ENCODE measurements at regions not wholly inside any gene's neighbourhood (a gene's known extent, or its start where the extent isn't known, plus 50 kb on each side); places are given as distances from the start of the nearest gene placed in this dataset.

DNA sequence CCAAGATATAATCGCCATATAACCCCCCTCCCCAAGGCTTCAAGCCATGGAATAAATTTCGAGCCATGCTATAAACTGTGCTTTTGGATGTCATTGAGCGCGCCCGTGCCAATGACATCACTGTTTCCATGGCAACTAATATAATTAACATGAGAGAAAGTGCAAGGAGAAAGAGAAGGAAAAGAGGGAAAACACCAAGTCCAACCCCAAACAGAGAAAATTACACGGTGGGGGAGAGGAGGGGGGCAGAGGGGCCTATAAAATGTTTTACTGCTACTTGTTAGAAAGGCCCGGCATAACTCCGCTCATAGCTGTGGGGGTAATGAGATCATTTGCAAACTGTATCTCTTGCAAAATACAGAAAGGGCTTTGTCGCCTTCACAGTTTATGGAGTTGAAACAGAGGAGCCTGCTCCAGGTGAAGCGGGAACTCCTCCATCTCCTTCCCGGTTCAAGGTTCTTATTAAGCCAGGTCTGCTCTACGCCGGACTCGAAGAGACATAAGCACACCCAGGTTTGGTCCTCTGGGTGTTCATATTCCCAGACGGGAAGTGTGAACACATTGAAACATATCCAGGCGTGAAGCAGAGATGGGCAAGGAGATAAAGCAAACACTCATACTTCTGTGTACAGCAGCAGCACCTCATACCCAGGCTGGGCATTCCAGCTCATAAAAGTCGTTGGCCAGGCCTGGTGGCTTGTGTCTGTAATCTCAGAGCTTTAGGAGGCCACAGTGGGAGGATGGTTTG lies 99.1 kb upstream of the MAP1LC3B2 start:
- TF ChIP-seq EZH2 (IDR thresholded peaks at IDR 0.05; ENCODE audit: low read length) (no peak), CTCF (optimal IDR thresholded peaks at IDR 0.05 in 1 of 3, IDR thresholded peaks at IDR 0.05 in 1 of 3, conservative IDR thresholded peaks at IDR 0.05 in 1 of 3; ENCODE audit: extremely low read depth in 1 of 3, insufficient read depth in 2 of 3, low read length in 3 of 3) (no peak)
- DNase-seq (ENCODE audit: low read depth, low spot score) (no peak), FAIRE-seq (peak; percentile 81)
- H3K4me1 ChIP-seq (ENCODE audit: control insufficient read depth, extremely low read depth, insufficient read depth, low read length) = peaks cover 19% of the 10 kb centered on the region
- no peak overlapping the region for H3K4me2 ChIP-seq (ENCODE audit: control insufficient read depth, extremely low read depth, insufficient read depth, low read depth, low read length)
- no peak overlapping the region for H3K9ac ChIP-seq (ENCODE audit: control insufficient read depth, extremely low read depth, insufficient read depth, low read length)
- H3K79me2 ChIP-seq (ENCODE audit: control insufficient read depth, insufficient read depth, low read length) = no peaks in the 10 kb centered on the region
- no peaks in the 10 kb centered on the region for H3K9me1 ChIP-seq (ENCODE audit: control insufficient read depth, extremely low read depth, insufficient read depth, low read length)
- no peaks in the 10 kb centered on the region for H3K9me3 ChIP-seq (ENCODE audit: control insufficient read depth, low read depth, low read length)
- H3K36me3 ChIP-seq (ENCODE audit: control insufficient read depth in 2 of 2, extremely low read depth in 1 of 2, insufficient read depth in 2 of 2, low read length in 2 of 2) = no peaks in the 10 kb centered on the region
- no peaks in the 10 kb centered on the region for H3K27me3 ChIP-seq (ENCODE audit: control insufficient read depth, extremely low read depth, insufficient read depth, low read length)
- dilution Hi-C loops (cut with MboI; ENCODE audit: extremely low pct_ligation_motif_present, low sequenced_read_pairs) = no loop called here
- H4K20me1 ChIP-seq (ENCODE audit: control insufficient read depth, extremely low read depth, insufficient read depth, low read length) = no peaks in the 10 kb centered on the region
- no peak overlapping the region for H3K4me3 ChIP-seq (ENCODE audit: control insufficient read depth in 2 of 3, extremely low read depth in 1 of 3, insufficient read depth in 2 of 3, low read depth in 1 of 3, low read length in 3 of 3)
- H2AFZ ChIP-seq (ENCODE audit: control insufficient read depth, low read length) = peak overlapping the region; percentile 9
- no peak overlapping the region for H3K27ac ChIP-seq (ENCODE audit: control insufficient read depth, insufficient read depth, low read length)

GRCh38 chr12:116461060-116461459 lies 98.1 kb upstream of the MAP1LC3B2 start:
- no peak overlapping the region for H3K4me2 ChIP-seq (ENCODE audit: control insufficient read depth, extremely low read depth, insufficient read depth, low read depth, low read length)
- peaks cover 12% of the 10 kb centered on the region for H3K4me1 ChIP-seq (ENCODE audit: control insufficient read depth, extremely low read depth, insufficient read depth, low read length)
- no peaks in the 10 kb centered on the region for H3K79me2 ChIP-seq (ENCODE audit: control insufficient read depth, insufficient read depth, low read length)
- FAIRE-seq (no peak), DNase-seq (ENCODE audit: low read depth, low spot score) (no peak)
- TF ChIP-seq EZH2 (IDR thresholded peaks at IDR 0.05; ENCODE audit: low read length) = no peak
- no peak for TF ChIP-seq CTCF (optimal IDR thresholded peaks at IDR 0.05 in 1 of 3, IDR thresholded peaks at IDR 0.05 in 1 of 3, conservative IDR thresholded peaks at IDR 0.05 in 1 of 3; ENCODE audit: extremely low read depth in 1 of 3, insufficient read depth in 2 of 3, low read length in 3 of 3)
- no peaks in the 10 kb centered on the region for H3K27me3 ChIP-seq (ENCODE audit: control insufficient read depth, extremely low read depth, insufficient read depth, low read length)
- no peaks in the 10 kb centered on the region for H3K9me1 ChIP-seq (ENCODE audit: control insufficient read depth, extremely low read depth, insufficient read depth, low read length)
- H3K4me3 ChIP-seq (ENCODE audit: control insufficient read depth in 2 of 3, extremely low read depth in 1 of 3, insufficient read depth in 2 of 3, low read depth in 1 of 3, low read length in 3 of 3) = no peak overlapping the region
- H3K36me3 ChIP-seq (ENCODE audit: control insufficient read depth in 2 of 2, extremely low read depth in 1 of 2, insufficient read depth in 2 of 2, low read length in 2 of 2) = no peaks in the 10 kb centered on the region
- no peaks in the 10 kb centered on the region for H4K20me1 ChIP-seq (ENCODE audit: control insufficient read depth, extremely low read depth, insufficient read depth, low read length)
- dilution Hi-C loops (cut with MboI; ENCODE audit: extremely low pct_ligation_motif_present, low sequenced_read_pairs) = no loop called here
- H3K9me3 ChIP-seq (ENCODE audit: control insufficient read depth, low read depth, low read length) = no peaks in the 10 kb centered on the region
- no peak overlapping the region for H2AFZ ChIP-seq (ENCODE audit: control insufficient read depth, low read length)
- no peak overlapping the region for H3K9ac ChIP-seq (ENCODE audit: control insufficient read depth, extremely low read depth, insufficient read depth, low read length)
- H3K27ac ChIP-seq (ENCODE audit: control insufficient read depth, insufficient read depth, low read length) = no peak overlapping the region
